HS-27A (cell line): ENCODE measurements at regions not wholly inside any gene's neighbourhood (a gene's known extent, or its start where the extent isn't known, plus 50 kb on each side); places are given as distances from the start of the nearest gene placed in this dataset.

ENCODE experiments used
- DNase-seq: peaks from one replicate; pipeline ENCODE4 v3.0.0-alpha.2; 2012; ENCODE audit warnings: low read depth, missing footprints

DNA sequence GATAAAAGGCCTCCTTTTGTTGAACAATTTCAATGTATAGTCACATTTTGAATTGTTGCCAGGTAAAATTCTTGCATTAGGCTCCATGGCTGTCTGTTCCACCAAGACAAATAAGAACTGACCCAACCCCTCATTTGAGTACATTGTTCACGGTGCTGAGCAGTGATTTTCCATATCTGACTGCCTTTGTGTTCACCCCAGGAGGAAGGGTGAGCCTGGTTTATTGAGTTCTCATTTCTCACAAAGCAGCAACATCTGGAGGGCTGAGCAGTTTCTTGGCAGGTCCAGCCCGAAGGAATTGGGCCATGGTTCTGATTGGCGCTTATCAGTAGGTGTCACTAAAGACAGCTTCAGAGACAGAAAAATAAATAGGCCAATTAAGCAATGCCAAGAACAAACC lies 149.1 kb downstream of the BMP4 start:
- no peak for DNase-seq

DNA sequence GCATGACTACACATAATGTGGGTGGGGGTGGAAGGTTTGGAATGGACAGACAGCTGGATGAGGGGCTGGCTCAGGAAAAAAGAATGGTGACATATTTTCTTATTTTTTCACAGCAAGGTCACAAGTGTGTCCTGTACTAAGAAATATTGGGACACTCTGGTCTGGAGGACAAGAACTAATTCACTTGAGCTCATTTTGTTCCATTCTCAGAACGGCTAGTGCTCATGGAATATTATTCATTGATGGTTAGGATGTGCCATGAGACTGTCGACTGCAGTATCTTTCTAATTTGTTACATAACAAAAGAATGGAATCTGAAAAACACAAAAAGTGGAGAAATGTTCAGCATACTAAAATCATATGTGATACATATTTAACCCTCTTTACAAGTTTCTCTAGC lies 149.5 kb downstream of the BMP4 start:
- DNase-seq = no peak

DNA sequence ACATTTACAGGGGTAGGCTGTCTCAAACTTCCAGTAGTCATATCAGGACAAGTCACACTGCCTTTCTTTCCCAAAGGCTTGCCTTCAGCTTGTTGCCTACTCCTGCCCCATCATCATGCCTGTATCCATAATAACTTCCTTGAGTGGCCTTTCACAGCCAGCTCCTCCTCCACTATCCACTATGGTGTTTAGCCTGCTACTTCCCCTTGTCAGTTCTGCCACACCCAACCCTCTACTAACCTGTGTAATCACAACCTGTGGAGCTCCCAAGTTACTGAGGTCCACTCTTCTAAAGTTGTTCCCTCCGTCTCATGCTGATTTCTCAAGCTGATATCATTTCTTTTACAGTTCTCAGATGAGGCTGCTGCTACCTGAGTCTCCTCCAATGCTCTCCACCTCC lies 159.9 kb downstream of the BMP4 start:
- no peak for DNase-seq

DNA sequence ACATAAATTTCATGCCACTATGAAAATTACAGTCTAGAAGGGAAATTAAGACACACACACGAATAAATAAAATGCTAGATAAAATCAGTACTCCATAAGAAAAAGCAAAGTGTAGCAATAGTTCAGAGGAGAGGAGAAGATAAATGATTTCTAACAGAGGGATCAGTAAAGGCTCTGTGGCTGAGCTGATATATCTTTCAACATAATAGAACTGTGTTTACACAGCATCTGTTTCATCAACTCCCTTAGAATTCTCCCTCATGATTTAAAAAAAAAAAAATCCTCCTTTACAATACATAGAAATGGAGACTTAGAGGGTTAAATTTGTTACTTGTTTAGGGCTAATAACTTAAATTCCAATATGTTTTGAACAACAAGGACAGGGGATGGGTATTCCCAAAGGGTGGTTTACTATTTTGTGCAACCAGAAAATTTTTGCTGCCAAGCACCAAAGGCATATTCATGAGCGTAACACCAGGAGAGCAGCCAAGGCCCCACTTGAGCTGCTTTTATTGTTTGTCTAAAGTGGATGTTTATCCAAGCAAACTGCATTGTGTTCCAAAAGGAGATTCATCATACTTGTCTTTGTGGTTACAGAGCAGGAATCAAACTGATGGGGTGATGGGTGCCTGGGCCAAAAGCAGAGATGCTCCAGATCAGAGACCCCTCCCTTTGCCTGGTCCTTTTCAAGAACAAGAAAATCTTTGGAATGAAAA lies 162.7 kb downstream of the BMP4 start:
- no peak for DNase-seq

DNA sequence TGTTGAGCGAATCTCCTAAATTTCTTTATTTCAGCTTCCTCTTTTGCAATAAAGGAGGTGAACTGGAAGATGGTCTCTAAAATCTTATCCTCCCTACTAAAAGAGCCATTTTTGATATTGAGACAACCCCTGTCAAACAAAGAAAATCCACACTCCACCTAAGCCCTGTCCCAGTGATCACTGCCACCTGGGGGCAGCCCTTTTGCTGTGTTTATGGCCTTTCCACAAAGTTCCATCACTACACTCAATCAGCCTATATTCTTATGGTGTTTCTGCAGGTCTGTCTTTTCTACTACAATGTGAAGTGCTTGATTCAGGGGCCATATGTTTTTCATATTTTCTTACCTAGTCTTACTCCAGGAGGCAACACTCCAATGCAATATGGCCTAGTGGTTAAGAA lies 163.7 kb downstream of the BMP4 start:
- no peak for DNase-seq

DNA sequence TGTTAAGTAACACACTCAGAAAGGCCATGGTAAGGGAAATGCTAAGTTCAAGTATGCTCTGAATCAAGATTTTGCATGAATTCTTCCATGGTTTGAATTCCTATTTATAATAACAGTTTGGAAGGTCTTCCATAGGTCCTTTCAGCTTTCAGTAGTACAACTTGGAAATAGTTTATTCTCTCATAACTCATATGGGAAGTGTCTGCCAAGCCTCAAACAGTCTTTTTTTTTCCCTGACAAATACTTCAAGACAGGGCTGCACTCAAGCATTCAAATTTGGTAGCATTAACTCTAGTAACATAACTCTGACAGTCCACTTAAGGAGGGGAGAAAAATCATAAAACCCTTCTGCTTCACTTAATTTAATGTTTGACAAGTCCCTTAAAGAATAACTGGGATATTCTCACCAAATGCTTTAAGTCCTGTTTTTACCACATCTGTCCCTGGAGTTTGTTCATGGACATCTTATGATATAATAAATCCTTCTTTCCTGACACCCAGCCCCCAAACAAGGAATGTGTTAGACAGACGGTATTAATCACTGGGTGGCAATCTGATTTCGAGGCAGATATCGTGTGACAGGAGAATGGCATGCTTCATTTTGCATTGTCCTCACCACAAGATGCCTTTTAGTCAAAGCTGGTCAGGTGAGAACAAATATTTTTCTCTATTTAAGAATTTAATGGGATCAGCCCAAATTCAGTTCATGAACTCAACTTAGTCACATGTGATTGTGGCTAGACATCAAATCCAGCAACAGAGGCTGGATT lies 165.7 kb downstream of the BMP4 start:
- DNase-seq = peak; percentile 40

DNA sequence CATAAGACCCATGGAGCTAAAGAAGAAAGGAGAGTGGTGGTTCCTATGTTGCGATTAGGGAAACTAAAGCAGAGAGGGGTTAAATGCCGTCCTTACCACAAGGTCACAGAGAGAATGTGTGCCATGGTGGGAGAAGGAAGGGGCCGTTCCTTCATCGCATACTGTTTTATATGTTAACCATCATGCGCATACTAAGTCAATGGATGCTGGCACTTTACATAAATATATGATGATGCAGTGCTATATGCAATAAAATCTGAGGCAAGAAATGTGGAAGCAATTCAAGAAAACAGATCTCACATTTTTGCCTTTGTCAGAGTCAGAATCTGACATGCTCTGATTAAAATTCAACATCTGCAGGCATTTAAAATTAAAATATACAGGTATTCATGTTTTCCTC lies 168.1 kb downstream of the BMP4 start:
- DNase-seq = no peak

DNA sequence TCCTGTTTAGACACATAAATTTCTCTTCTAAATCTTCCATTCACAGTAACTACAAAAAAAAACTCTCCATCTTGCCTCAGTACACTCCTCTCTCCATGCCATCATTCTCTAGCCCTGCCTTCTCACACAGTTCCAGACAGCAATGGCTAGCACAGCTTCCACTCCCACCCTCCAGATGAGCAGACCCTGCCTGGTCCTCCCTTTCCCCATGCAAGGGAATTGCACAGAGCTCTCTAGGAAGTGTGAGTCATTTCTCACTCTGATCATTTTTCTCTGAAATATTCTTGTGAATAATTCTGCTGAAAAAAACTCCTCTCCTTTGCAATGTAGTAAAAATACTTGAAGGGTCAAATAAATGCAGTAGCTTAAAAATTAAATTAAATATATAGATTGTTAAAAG lies 170.6 kb downstream of the BMP4 start:
- no peak for DNase-seq

DNA sequence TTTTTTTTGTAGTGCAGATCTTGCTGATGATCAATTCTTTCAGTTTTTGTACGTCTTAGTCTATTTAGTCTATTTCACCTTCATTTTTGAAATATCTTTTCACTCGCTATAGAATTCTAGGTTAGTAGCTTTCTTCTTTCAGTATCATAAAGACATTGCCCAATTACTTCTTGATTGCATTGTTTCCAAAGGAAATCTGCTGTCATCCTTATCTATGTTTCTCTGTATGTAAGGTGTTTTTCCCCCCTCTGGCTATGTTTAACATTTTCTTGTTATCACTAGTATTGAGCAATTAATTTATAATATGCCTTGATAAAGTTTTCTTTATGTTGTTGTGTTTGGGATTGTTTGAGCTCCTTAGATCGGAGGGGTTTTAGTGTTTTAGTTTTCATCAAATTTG lies 171.9 kb downstream of the BMP4 start:
- no peak for DNase-seq

DNA sequence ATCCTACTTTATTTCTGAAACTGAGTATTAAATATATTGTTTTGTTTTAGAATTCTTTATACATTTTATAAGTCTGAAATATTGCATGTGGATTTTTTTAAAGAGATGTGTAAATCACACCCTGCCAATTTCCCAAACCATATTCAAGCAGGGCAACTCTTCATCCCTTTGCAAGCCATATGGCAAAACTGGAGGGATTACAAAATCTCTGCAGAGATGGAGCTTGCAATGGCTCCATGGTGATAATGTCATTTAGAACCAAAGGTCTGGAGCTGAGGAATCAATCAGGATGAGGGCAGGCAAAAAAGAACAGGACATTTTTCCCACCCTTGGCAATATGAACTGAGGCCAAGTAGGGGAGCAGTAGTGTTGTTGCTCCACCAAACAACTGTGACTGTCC lies 173.4 kb downstream of the BMP4 start:
- DNase-seq = no peak

DNA sequence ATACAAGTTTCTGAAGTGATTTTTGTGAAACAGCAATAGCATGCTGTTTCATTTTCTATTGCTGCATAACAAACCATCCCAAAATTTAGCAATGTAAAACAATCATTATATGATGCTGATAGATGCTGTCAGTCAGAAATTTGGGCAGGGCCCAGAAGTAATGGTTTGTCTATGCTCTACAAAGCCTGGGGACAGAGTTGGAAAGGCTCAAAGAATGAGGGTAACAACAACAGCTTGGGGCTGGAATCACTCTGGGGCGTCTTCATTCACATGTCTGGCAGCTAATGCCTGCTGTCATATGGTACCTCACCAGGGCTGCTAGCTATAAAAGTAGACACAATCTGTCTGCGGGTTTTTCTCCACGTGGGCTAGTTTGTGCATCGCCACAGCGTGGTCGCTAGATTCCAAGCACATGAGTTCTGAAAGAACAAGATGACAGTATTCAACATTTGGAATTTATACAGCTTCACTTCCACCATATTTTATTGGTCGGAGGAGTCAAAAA lies 176.5 kb downstream of the BMP4 start:
- no peak for DNase-seq

DNA sequence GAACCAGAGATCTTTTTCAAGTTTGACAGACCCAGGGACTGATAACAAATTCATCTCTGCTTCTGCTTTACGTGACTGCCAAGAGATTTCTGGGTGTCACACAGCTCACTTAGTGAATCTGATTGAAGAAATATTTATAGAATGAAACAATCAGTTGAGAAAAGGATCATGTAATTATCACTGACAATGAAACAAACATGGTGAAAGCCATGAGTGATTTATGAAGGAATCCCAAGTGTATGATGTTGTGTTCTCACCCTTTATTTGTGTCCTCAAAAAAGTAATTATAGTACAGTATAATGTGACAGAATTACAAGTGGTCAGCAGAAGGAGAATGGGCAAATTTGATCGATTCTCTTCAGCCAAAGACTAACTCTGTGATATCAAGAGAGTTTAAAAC lies 177.3 kb downstream of the BMP4 start:
- no peak for DNase-seq

DNA sequence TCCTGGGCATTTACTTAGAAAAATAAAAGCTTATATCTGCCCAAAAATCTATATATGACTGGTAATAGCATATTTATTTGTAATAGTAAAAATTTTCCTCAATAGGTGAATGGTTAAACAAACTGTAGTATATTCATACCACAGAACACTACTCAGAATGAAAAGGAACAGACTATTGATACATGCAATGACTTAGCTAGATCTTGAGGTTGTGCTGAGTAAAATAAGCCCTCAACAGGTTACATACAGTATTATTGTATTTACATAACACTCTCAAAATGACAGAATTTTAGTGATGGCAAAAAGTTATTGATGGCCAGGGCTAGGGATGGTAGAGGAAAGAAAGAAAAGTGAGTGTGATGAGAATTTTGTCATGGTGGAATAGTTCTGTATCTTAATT lies 178.4 kb downstream of the BMP4 start:
- no peak for DNase-seq

DNA sequence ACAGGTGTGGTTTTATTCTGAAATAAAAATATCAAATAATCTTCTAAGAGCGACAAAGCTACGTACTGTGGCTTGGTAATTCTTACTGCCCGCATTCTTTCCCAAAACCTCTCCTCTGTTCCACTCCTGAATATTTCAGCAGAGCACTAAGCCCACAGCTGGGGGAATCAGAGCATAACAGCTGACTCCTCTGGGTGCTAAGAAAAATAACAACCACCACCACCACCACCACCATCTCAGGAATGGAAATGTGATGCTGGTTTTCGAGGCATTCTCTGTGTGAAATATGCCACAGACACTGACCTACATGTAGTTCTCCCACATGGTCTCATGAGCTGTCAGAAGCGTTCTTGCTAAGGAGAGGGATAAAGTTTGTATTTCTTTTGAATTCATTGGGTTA lies 183.7 kb downstream of the BMP4 start:
- no peak for DNase-seq

DNA sequence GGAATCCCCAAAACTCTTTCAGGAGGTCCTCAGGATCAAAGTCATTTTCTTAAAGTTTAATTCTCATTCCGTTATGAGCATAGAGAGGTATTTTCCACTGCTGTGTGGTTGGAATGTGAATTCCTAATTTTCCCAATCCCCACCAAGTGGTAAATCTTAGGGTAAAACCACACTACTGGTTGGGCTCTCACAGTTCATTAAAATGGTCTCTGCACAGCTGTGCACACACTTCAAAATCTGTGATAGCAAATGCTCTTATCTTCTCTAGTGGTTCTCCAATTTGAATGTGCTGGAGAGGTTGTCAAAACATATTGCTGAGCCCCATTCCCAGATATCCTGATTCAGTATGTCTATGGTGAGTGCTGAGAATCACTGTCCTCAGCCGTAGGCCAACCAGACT lies 189.1 kb downstream of the BMP4 start:
- no peak for DNase-seq

DNA sequence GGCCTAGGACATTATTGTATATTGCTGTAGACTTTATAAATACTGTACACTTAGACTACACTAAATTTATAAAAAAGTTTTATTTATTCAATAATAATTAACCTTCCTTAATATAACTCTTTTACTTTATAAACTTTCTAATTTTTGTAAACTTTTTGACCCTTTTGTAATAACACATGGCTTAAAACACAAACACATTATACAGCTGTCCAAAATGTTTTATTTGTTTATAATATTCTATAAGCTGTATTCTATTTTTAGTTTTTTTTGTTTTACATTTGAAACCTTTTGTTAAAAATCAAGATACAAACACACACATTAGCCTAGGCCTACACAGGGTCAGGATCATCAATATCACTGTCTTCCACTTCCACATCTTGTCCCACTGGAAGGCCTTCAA lies 190.0 kb downstream of the BMP4 start:
- DNase-seq = no peak

DNA sequence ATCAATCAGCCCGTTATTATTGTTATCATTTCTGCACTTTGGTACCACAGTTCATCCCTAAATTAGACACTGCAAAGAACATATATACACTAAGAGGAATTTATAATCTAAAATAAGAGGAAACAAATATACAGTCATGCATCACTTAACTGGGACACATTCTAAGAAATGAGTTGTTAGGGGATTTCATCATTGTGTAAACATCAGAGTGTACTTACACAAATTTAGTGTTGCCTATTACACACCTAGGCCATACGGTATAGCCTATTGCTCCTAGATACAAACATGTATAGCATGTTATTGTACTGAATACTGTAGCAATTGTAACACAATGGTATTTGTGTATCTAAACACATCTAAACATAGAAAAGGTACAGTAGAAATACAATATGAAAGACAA lies 190.5 kb downstream of the BMP4 start:
- no peak for DNase-seq

DNA sequence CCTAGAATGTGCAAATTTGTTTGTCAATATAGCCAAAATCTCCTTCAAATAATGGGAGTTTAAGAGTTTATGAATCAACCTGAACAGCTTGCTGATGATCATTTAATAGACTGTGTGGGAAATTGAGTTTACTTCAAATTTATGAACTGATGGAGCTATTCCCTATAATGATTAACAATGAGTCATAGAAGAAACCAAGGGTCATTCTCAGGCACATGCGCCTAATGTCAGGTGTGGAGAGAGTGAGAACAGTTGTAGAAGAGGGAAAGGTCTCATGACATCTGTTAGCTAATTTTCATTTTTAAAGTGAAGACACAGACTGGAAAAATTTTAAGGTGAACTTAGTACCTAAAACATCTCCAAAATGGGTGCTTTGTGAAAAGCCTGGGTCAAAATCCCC lies 191.8 kb downstream of the BMP4 start:
- DNase-seq = no peak

DNA sequence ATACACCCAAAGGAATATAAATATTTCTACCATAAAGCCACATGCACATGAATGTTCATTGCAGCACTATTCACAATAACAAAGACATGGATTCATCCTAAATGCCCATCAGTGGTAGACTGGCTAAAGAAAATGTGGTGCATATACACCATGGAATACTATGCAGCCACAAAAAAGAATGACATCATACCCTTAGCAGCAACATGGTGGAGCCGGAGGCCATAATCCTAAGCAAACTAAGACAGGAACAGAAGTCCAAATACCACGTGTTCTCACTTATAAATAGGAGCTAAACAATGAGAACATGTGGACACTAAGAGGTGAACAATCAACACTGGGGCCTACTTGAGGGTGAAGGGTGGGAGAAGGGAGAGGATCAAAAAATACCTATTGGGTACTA lies 198.5 kb downstream of the BMP4 start:
- no peak for DNase-seq

DNA sequence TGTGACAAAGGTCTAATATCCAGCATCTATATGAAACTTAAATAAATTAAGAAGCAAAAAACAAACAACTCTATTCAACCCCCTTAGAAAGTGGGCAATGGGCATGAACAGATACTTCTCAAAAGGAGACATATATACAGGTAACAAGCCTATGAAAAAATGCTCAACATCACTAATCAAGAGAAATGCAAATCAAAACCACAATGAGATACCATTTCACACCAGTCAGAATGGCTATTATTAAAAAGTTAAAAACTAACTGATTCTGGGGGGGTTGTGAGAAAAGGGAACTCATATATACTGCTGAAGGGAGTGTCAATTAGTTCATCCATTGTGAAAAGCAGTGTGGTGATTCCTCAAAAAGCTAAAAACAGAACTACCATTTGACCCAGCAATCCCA lies 198.9 kb downstream of the BMP4 start:
- no peak for DNase-seq

DNA sequence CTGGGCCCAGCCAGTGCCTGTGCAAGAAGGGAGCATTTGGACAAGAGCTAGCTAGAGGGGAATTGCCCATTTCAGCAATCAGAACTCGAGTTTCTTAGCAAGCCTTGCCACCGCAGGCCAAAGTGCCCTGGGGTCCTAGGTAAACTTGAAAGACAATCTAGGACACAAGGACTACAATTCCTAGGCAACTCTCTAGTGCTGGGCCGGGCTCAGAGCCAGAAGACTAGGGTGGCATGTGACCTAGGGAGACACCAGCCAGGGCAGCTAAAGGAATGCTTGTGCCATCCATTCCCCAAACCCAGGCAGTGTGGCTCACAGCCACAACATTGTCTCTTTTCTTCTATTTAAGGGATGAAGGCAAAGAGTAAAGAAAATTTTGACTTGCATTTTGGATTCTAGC lies 205.0 kb downstream of the BMP4 start:
- no peak for DNase-seq

DNA sequence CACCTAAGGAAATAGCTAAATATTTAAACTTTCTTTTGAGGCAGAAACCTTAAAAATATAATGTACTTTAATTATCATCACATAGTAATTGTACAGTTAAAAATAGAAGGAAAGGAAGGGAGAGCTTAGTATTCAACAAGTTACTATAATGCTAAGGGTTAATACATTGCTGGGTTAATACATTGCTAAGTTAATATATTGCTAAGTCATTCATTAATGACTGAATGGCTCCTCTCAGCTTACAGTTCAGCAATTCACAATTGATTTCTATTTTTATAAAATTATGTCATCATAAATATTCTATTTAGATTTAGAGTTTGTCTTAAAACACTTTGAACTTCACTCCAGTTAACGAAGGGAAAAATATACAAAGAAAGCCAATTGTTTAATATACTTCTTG lies 207.9 kb downstream of the BMP4 start:
- no peak for DNase-seq

DNA sequence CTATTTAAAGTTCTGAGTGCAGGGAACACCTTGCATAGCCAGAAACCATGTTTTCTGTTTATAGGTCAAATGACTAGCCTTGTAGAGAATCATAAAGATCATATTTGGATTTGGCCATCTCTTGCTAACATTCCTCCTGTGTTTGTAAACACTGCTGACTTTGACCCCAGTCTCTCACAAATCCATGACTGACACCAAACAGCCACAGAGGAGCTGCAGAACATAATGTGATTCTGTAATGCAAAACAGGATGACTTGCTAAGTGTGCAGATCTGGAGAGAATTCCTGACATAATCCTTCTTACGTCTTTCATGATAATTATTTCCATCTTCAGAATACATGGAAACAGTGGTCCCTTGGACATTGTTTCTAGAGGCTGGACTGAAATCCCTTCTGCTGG lies 211.8 kb downstream of the BMP4 start:
- no peak for DNase-seq

DNA sequence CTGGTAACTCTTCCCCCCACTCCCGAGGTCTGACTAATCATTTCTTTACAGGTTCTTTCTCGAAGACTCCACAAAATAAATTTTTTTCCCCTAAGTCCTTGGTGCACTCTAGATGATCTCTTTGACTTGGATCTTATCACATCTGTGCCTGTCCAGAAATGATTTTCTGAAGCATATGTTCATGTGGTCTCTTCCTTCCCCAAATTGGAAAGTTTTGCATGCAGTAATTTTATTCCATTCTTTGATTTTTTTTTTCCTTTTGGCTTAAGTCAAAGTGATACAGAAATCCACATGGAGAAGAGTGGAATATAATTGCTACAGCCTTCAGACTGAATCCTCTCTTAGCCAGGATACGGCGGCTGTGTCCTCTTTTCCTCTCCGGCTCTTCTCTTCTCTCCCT lies 213.3 kb downstream of the BMP4 start:
- DNase-seq = no peak
